H1 (cell line): ENCODE measurements at regions not wholly inside any gene's neighbourhood (a gene's known extent, or its start where the extent isn't known, plus 50 kb on each side); places are given as distances from the start of the nearest gene placed in this dataset.

ENCODE experiments used
- CTCF ChIA-PET: fragments of 300-600 bp; sonication (Branson Sonifier 250); formaldehyde crosslinking; loops from one replicate; lab custom pipeline; 2021; ENCODE audit not compliant: partially characterized antibody; lab: Charles Lee
- POLR2A ChIA-PET: fragments of 300-600 bp; sonication (Branson Sonifier 250); formaldehyde crosslinking; loops from one replicate; lab custom pipeline; 2021; ENCODE audit warnings: inconsistent platforms; ENCODE audit not compliant: partially characterized antibody; lab: Charles Lee
- DNase-seq, 2 experiments: peaks; one replicate each; pipeline versions ENCODE4 v3.0.0 to v3.0.0-alpha.2; 2010 to 2022; ENCODE audit warnings: low spot score in 2 of 2, low read depth in 1 of 2, mixed read lengths in 1 of 2
- FAIRE-seq: peaks from 2 replicates; lab custom pipeline; 2011; peaks lifted over from hg19 to GRCh38; lab: Jason Lieb, UNC
- H2AFZ ChIP-seq: 2 replicates; pipeline ENCODE4 v1.8.1; 2012; ENCODE audit warnings: low read length, inconsistent platforms
- H2AK5ac ChIP-seq: 2 replicates; pipeline ENCODE4 v1.6.1; 2013; ENCODE audit warnings: low read depth, low read length
- H2BK120ac ChIP-seq: replicated peaks from 2 replicates; pipeline ENCODE3; 2013; ENCODE audit warnings: low read depth, low read length, inconsistent platforms
- H2BK12ac ChIP-seq: 2 replicates; pipeline ENCODE4 v1.6.1; 2013; ENCODE audit warnings: low read depth, low read length
- H2BK15ac ChIP-seq: 2 replicates; pipeline ENCODE4 v1.6.1; 2013; ENCODE audit warnings: low read length
- H2BK20ac ChIP-seq: 2 replicates; pipeline ENCODE4 v1.6.1; 2013; ENCODE audit warnings: low read length
- H2BK5ac ChIP-seq: 2 replicates; pipeline ENCODE4 v1.6.1; 2013; ENCODE audit warnings: low read depth, low read length
- H3K14ac ChIP-seq: 2 replicates; pipeline ENCODE4 v1.6.1; 2013; ENCODE audit warnings: inconsistent platforms; ENCODE audit not compliant: insufficient read length
- H3K18ac ChIP-seq: 2 replicates; pipeline ENCODE4 v1.6.1; 2013; ENCODE audit warnings: low read length; ENCODE audit errors: extremely low read depth
- H3K23ac ChIP-seq: 2 replicates; pipeline ENCODE4 v1.6.1; 2013; ENCODE audit warnings: inconsistent platforms; ENCODE audit not compliant: insufficient read length
- H3K23me2 ChIP-seq: 2 replicates; pipeline ENCODE4 v1.6.1; 2013; ENCODE audit warnings: low read depth, low read length
- H3K27ac ChIP-seq: 2 replicates; pipeline ENCODE4 v1.6.1; 2011; ENCODE audit warnings: low read depth, low read length, inconsistent platforms
- H3K27me3 ChIP-seq, 4 experiments: replicated peaks in 1 of 4; 1 replicate in 1 of 4; 2 replicates in 3 of 4; pipeline versions ENCODE4 v1.6.1 to v1.8.1; 2011 to 2013; ENCODE audit warnings: low read length in 3 of 4, mild to moderate bottlenecking in 3 of 4, inconsistent platforms in 2 of 4, mixed read lengths in 2 of 4, moderate library complexity in 1 of 4; ENCODE audit not compliant: control insufficient read depth in 3 of 4, insufficient read depth in 3 of 4; ENCODE audit errors: extremely low read depth in 1 of 4
- H3K36me3 ChIP-seq, 4 experiments: 2 replicates each; pipeline versions ENCODE4 v1.6.1 to v1.8.1; 2011 to 2013; ENCODE audit warnings: mild to moderate bottlenecking in 4 of 4, low read length in 3 of 4, moderate library complexity in 2 of 4, control low read depth in 1 of 4, inconsistent platforms in 1 of 4; ENCODE audit not compliant: insufficient read depth in 4 of 4, control insufficient read depth in 2 of 4
- H3K4ac ChIP-seq: replicated peaks from 2 replicates; pipeline ENCODE3; 2013; ENCODE audit warnings: low read length, low read depth, mixed read lengths, inconsistent platforms; ENCODE audit not compliant: insufficient read length
- H3K4me1 ChIP-seq, 4 experiments: replicated peaks in 1 of 4; 1 replicate in 1 of 4; 2 replicates in 3 of 4; pipeline versions ENCODE4 v1.6.1 to v1.8.1; 2011 to 2013; ENCODE audit warnings: low read length in 3 of 4, inconsistent platforms in 2 of 4, mixed read lengths in 1 of 4; ENCODE audit not compliant: insufficient read depth in 4 of 4, control insufficient read depth in 3 of 4
- H3K4me2 ChIP-seq, 2 experiments: 2 replicates each; pipeline versions ENCODE4 v1.6.1 to v1.8.1; 2011 to 2013; ENCODE audit warnings: low read depth in 2 of 2, low read length in 2 of 2, control low read depth in 1 of 2, inconsistent platforms in 1 of 2, mild to moderate bottlenecking in 1 of 2; ENCODE audit not compliant: insufficient read depth in 1 of 2
- H3K4me3 ChIP-seq, 4 experiments: fragments of 200-600, 300-600 bp in 1 of 4; sonication (generic), shearing (Covaris generic), sonication (Bioruptor Twin) in 1 of 4; 2 replicates each; pipeline versions ENCODE4 v1.5.1 to v1.8.1; 2011 to 2016; ENCODE audit warnings: low read length in 4 of 4, low read depth in 3 of 4, control low read depth in 2 of 4, inconsistent platforms in 2 of 4, mild to moderate bottlenecking in 2 of 4, mixed read lengths in 1 of 4, moderate library complexity in 1 of 4; ENCODE audit not compliant: insufficient read depth in 2 of 4; ENCODE audit errors: extremely low read depth in 1 of 4
- H3K56ac ChIP-seq: replicated peaks from 2 replicates; pipeline ENCODE3; 2013; ENCODE audit warnings: low read depth, mild to moderate bottlenecking, mixed read lengths, low read length, inconsistent platforms; ENCODE audit not compliant: insufficient read length
- H3K79me1 ChIP-seq: 2 replicates; pipeline ENCODE4 v1.6.1; 2013; ENCODE audit warnings: low read depth, low read length, control low read depth
- H3K79me2 ChIP-seq, 2 experiments: 2 replicates each; pipeline versions ENCODE4 v1.6.1 to v1.8.1; 2012 to 2013; ENCODE audit warnings: low read length in 2 of 2, mild to moderate bottlenecking in 2 of 2, inconsistent platforms in 1 of 2; ENCODE audit not compliant: insufficient read depth in 2 of 2, control insufficient read depth in 1 of 2
- H3K9ac ChIP-seq, 4 experiments: replicated peaks in 1 of 4; 1 replicate in 1 of 4; 2 replicates in 3 of 4; pipeline versions ENCODE4 v1.6.1 to v1.8.1; 2011 to 2013; ENCODE audit warnings: low read depth in 3 of 4, low read length in 3 of 4, control low read depth in 2 of 4, mild to moderate bottlenecking in 2 of 4, moderate library complexity in 2 of 4, inconsistent platforms in 1 of 4; ENCODE audit errors: extremely low read depth in 1 of 4
- H3K9me3 ChIP-seq, 2 experiments: 2 replicates each; pipeline versions ENCODE4 v1.6.1 to v1.8.1; 2012 to 2013; ENCODE audit warnings: mild to moderate bottlenecking in 2 of 2, moderate library complexity in 2 of 2, control low read depth in 1 of 2, inconsistent platforms in 1 of 2, low read depth in 1 of 2, low read length in 1 of 2, mixed read lengths in 1 of 2; ENCODE audit not compliant: insufficient read depth in 2 of 2
- H4K20me1 ChIP-seq, 2 experiments: replicated peaks in 1 of 2; 2 replicates each; pipeline versions ENCODE3 to v1.8.1; 2011 to 2013; ENCODE audit warnings: inconsistent platforms in 2 of 2, low read length in 2 of 2, mild to moderate bottlenecking in 1 of 2; ENCODE audit not compliant: insufficient read depth in 2 of 2, control insufficient read depth in 1 of 2
- H4K5ac ChIP-seq: 2 replicates; pipeline ENCODE4 v1.6.1; 2013; ENCODE audit warnings: low read length, low read depth, mixed read lengths, inconsistent platforms; ENCODE audit not compliant: insufficient read length
- H4K8ac ChIP-seq: 2 replicates; pipeline ENCODE4 v1.8.0; 2013; ENCODE audit warnings: mild to moderate bottlenecking, moderate library complexity, low read length, inconsistent platforms; ENCODE audit not compliant: insufficient read depth; ENCODE audit errors: extremely low read depth
- H4K91ac ChIP-seq: replicated peaks from 2 replicates; pipeline ENCODE3; 2013; ENCODE audit warnings: low read length, mixed read lengths, inconsistent platforms; ENCODE audit not compliant: insufficient read length
- ATF2 ChIP-seq: IDR thresholded peaks from 2 replicates; pipeline ENCODE4 v1.6.1; 2012; ENCODE audit warnings: low read length, inconsistent platforms
- BACH1 ChIP-seq: IDR thresholded peaks from 2 replicates; pipeline ENCODE4 v1.6.1; 2012; ENCODE audit warnings: low read length, improper control_type of control experiment
- FOSL1 ChIP-seq: IDR thresholded peaks from 2 replicates; pipeline ENCODE4 v1.6.1; 2011; ENCODE audit warnings: mild to moderate bottlenecking, low read depth, low read length, moderate library complexity; ENCODE audit not compliant: insufficient read depth
- GABPA ChIP-seq: IDR thresholded peaks from 2 replicates; pipeline ENCODE4 v1.6.1; 2011; ENCODE audit warnings: mild to moderate bottlenecking, low read length, moderate library complexity, borderline replicate concordance; ENCODE audit not compliant: insufficient read depth
- HDAC6 ChIP-seq: IDR thresholded peaks from one replicate; pipeline ENCODE4 v1.7.1; 2012; ENCODE audit warnings: low read depth, mild to moderate bottlenecking, inconsistent platforms, low read length, moderate library complexity
- JUN ChIP-seq: IDR thresholded peaks from 2 replicates; pipeline ENCODE4 v1.6.1; 2011; ENCODE audit warnings: low read depth, mild to moderate bottlenecking, improper control_type of control experiment, low read length
- KDM5A ChIP-seq: fragments of 200-600 bp; IDR thresholded peaks from 2 replicates; pipeline ENCODE4 v1.7.1; 2012; ENCODE audit warnings: mild to moderate bottlenecking, low read length, inconsistent platforms, mixed read lengths
- SRF ChIP-seq: IDR thresholded peaks from 2 replicates; pipeline ENCODE4 v1.6.1; 2011; ENCODE audit warnings: mild to moderate bottlenecking, low read depth, low read length, moderate library complexity
- YY1 ChIP-seq: IDR thresholded peaks from 2 replicates; pipeline ENCODE4 v1.6.1; 2011; ENCODE audit warnings: low read depth, mild to moderate bottlenecking, low read length
- WGBS, 2 experiments: shearing (Covaris generic) in 1 of 2; methylation state at CpG; one replicate each; pipeline versions ENCODE4 v1.1.6 to v1.1.7; 2013 to 2015; ENCODE audit warnings: low lambda C conversion rate in 2 of 2, mixed read lengths in 2 of 2, inconsistent platforms in 1 of 2, low coverage in 1 of 2, missing lambda C conversion rate in 1 of 2; ENCODE audit not compliant: insufficient replicate concordance in 2 of 2, insufficient coverage in 1 of 2, insufficient read length in 1 of 2; ENCODE audit errors: extremely low coverage in 1 of 2, missing lambda C conversion rate in 1 of 2; 5-methylcytosine and 5-hydroxymethylcytosine counted together

GRCh38 chr20:24808616-24809015, 140.5 kb upstream of the CST7 start:
- no peak for FAIRE-seq
- no peak overlapping the region for H3K27ac ChIP-seq
- peaks cover 3% of the 10 kb centered on the region; the same call in 1 of the 2 replicates for H3K79me1 ChIP-seq
- no peaks in the 10 kb centered on the region for H3K79me2 ChIP-seq
- no peaks in the 10 kb centered on the region for H3K4me1 ChIP-seq
- CTCF ChIA-PET: interaction anchor here (1.1 to 2.4 kb wide), 2 partner anchors 8 to 9 kb away, joined by 5 read pairs; no protein-coding TSS in a partner anchor
- H3K9me3 ChIP-seq: peaks cover 0 to 3% of the 10 kb centered on the region in 2 experiments; a peak in 1 of 4 replicates
- TF ChIP-seq SRF: no peak
- TF ChIP-seq FOSL1: no peak
- TF ChIP-seq KDM5A: no peak
- no peak for TF ChIP-seq GABPA
- TF ChIP-seq JUN: no peak
- no peak for TF ChIP-seq YY1
- TF ChIP-seq BACH1: no peak
- no peak for TF ChIP-seq HDAC6
- no peak for TF ChIP-seq ATF2
- TF ChIP-seq, all 59 proteins: peak for 0
- Histone ChIP-seq H4K5ac (no peak overlapping the region), H4K8ac (no peak overlapping the region), H3K36me3 (no peaks in the 10 kb centered on the region), H4K91ac (no peak overlapping the region), H3K56ac (no peak overlapping the region), H3K27me3 (no peaks in the 10 kb centered on the region), H2AFZ (no peak overlapping the region), H2BK15ac (no peak overlapping the region), H3K14ac (no peak overlapping the region), H3K23ac (no peak overlapping the region), H3K9ac (no peak overlapping the region), H2BK20ac (no peak overlapping the region), H4K20me1 (no peaks in the 10 kb centered on the region), H3K4me3 (no peak overlapping the region), H3K23me2 (no peaks in the 10 kb centered on the region), H3K4ac (no peak overlapping the region), H3K4me2 (no peak overlapping the region), H2BK120ac (no peak overlapping the region), H2BK12ac (no peak overlapping the region), H3K18ac (no peak overlapping the region), H2BK5ac (no peak overlapping the region), H2AK5ac (no peak overlapping the region)
- no peak for DNase-seq
- WGBS, 2 experiments: 93% methylated on average over 9 of the region's 10 CpGs; no CpG with 5 or more reads in 1 of the 2 experiments
- POLR2A ChIA-PET: no interaction called here
